Trophoblast cell (in vitro differentiated cells and primary cell): ENCODE measurements at regions not wholly inside any gene's neighbourhood (a gene's known extent, or its start where the extent isn't known, plus 50 kb on each side); places are given as distances from the start of the nearest gene placed in this dataset.

Experiments used
- DNase-seq, 2 donors: peaks; one replicate each; pipeline ENCODE4 v3.0.0-alpha.2; 2016
- H2AFZ ChIP-seq: 2 replicates; pipeline ENCODE4 v1.6.1; 2013; ENCODE audit warnings: low read length, moderate library complexity, mild to moderate bottlenecking; ENCODE audit not compliant: insufficient read depth, poor library complexity
- H2AK5ac ChIP-seq: 2 replicates; pipeline ENCODE4 v1.6.1; 2013; ENCODE audit warnings: mild to moderate bottlenecking, low read length
- H2BK120ac ChIP-seq: 2 replicates; pipeline ENCODE4 v1.6.1; 2013; ENCODE audit warnings: low read length, mild to moderate bottlenecking, moderate library complexity; ENCODE audit not compliant: insufficient read depth, poor library complexity
- H2BK12ac ChIP-seq: 2 replicates; pipeline ENCODE4 v1.6.1; 2013; ENCODE audit warnings: mild to moderate bottlenecking, low read length, moderate library complexity
- H2BK5ac ChIP-seq: 2 replicates; pipeline ENCODE4 v1.6.1; 2013; ENCODE audit warnings: low read length, low read depth, moderate library complexity, mild to moderate bottlenecking; ENCODE audit not compliant: poor library complexity
- H3K14ac ChIP-seq: 2 replicates; pipeline ENCODE4 v1.6.1; 2013; ENCODE audit warnings: mild to moderate bottlenecking, low read length
- H3K18ac ChIP-seq: 2 replicates; pipeline ENCODE4 v1.6.1; 2013; ENCODE audit warnings: mild to moderate bottlenecking, low read length
- H3K23ac ChIP-seq: 2 replicates; pipeline ENCODE4 v1.6.1; 2013; ENCODE audit warnings: low read length
- H3K27ac ChIP-seq: 2 replicates; pipeline ENCODE4 v1.5.1; 2013; ENCODE audit warnings: low read depth, mild to moderate bottlenecking, inconsistent platforms, low read length, moderate library complexity
- H3K27me3 ChIP-seq: 2 replicates; pipeline ENCODE4 v1.6.1; 2013; ENCODE audit warnings: inconsistent platforms, mild to moderate bottlenecking, low read length, moderate library complexity; ENCODE audit not compliant: insufficient read depth
- H3K36me3 ChIP-seq, 2 experiments: 1 replicate in 1 of 2; 2 replicates in 1 of 2; pipeline ENCODE4 v1.6.1; 2013; ENCODE audit warnings: low read length in 2 of 2, mild to moderate bottlenecking in 2 of 2, moderate library complexity in 1 of 2; ENCODE audit not compliant: insufficient read depth in 2 of 2, control insufficient read depth in 1 of 2
- H3K4ac ChIP-seq: 2 replicates; pipeline ENCODE4 v1.6.1; 2013; ENCODE audit warnings: low read depth, mild to moderate bottlenecking, low read length, moderate library complexity
- H3K4me1 ChIP-seq, 2 experiments: 1 replicate in 1 of 2; 2 replicates in 1 of 2; pipeline ENCODE4 v1.6.1; 2013; ENCODE audit warnings: low read length in 2 of 2, mild to moderate bottlenecking in 2 of 2, moderate library complexity in 1 of 2; ENCODE audit not compliant: insufficient read depth in 2 of 2, control insufficient read depth in 1 of 2
- H3K4me2 ChIP-seq: 2 replicates; pipeline ENCODE4 v1.6.1; 2013; ENCODE audit warnings: inconsistent platforms, mild to moderate bottlenecking, low read length, moderate library complexity
- H3K4me3 ChIP-seq: 2 replicates; pipeline ENCODE4 v1.5.1; 2013; ENCODE audit warnings: mild to moderate bottlenecking, low read depth, low read length, inconsistent platforms
- H3K79me1 ChIP-seq: one replicate; pipeline ENCODE4 v1.6.1; 2013; ENCODE audit warnings: low read length
- H3K79me2 ChIP-seq: 2 replicates; pipeline ENCODE4 v1.6.1; 2013; ENCODE audit warnings: low read length, mild to moderate bottlenecking; ENCODE audit not compliant: control insufficient read depth, insufficient read depth, poor library complexity
- H3K9ac ChIP-seq: 2 replicates; pipeline ENCODE4 v1.6.1; 2013; ENCODE audit warnings: mild to moderate bottlenecking, low read length
- H3K9me3 ChIP-seq: 2 replicates; pipeline ENCODE4 v1.6.1; 2013; ENCODE audit warnings: low read depth, mild to moderate bottlenecking, control low read depth, inconsistent platforms, low read length; ENCODE audit not compliant: insufficient read depth
- H4K12ac ChIP-seq: 2 replicates; pipeline ENCODE4 v1.6.1; 2013; ENCODE audit warnings: low read depth, mild to moderate bottlenecking, low read length, moderate library complexity
- H4K8ac ChIP-seq: 2 replicates; pipeline ENCODE4 v1.6.1; 2013; ENCODE audit warnings: low read depth, mild to moderate bottlenecking, low read length, moderate library complexity
- H4K91ac ChIP-seq: one replicate; pipeline ENCODE4 v1.6.1; 2013; ENCODE audit warnings: low read depth, mild to moderate bottlenecking, low read length, moderate library complexity
- WGBS: extraction: QIAGEN DNeasy Blood & Tissue Kit; methylation state at CpG from one replicate; pipeline ENCODE4 v1.1.7; 2013; ENCODE audit warnings: missing lambda C conversion rate; ENCODE audit not compliant: insufficient read length, insufficient coverage; ENCODE audit errors: extremely low coverage; 5-methylcytosine and 5-hydroxymethylcytosine counted together

DNA sequence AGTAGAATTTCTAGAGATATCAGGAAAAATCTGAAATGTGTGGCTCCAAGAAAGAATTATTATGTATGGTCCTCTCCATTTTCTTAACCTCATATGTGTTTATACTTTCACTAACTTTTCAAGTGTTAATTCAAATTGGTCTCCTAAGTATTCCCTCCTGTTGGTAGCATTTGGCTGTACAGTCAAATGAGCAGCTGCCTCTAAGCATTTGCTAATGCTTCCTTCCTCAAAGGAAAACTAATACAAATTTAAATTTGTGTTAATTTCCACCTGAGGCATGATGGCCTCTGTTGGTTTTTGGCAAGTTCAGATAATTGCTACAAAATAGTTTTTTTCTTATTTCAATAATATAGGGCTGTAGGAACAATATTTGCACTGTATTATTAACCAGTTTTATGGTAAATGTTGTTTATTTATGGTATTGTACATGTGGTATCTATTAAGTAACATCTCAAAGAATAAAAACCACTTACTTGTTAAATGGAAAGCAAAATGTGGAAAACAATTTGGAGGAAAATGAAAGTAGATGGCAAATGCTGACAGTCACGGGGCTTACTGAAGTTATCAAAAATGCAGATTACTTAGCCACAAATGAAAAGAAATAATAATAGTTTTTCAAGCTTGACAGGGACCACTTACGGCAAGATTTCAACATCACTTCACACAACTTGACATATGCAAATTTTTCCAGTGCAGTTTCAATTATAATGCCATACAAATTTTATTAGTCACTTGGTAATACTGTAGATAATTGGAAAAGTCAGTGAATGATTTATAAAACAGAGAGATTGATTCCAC, 299.3 kb upstream of the MEOX2 start:
- Histone ChIP-seq H2AFZ (no peak overlapping the region), H3K27ac (no peak overlapping the region), H4K12ac (no peak overlapping the region), H3K9ac (no peak overlapping the region), H3K14ac (no peak overlapping the region), H3K4me2 (no peak overlapping the region), H4K8ac (no peak overlapping the region), H2BK12ac (no peak overlapping the region), H3K27me3 (no peaks in the 10 kb centered on the region), H3K4me3 (no peak overlapping the region), H3K79me1 (no peaks in the 10 kb centered on the region), H2AK5ac (no peak overlapping the region), H3K4ac (no peak overlapping the region), H3K18ac (no peak overlapping the region), H2BK120ac (no peak overlapping the region), H3K4me1 (no peaks in the 10 kb centered on the region), H3K79me2 (no peaks in the 10 kb centered on the region), H3K23ac (no peak overlapping the region), H2BK5ac (no peak overlapping the region), H4K91ac (no peak overlapping the region), H3K36me3 (no peaks in the 10 kb centered on the region), H3K9me3 (no peaks in the 10 kb centered on the region)
- WGBS, result no CpG with 5 or more reads among the region's 2 CpGs
- DNase-seq, result no peak

GRCh38 chr7:15977663-15978062, 291.2 kb upstream of the MEOX2 start:
- Histone ChIP-seq H4K12ac (no peak overlapping the region), H4K91ac (no peak overlapping the region), H2BK12ac (no peak overlapping the region), H4K8ac (no peak overlapping the region), H3K79me1 (no peaks in the 10 kb centered on the region), H3K4ac (no peak overlapping the region), H3K27ac (no peak overlapping the region), H3K36me3 (no peaks in the 10 kb centered on the region), H3K9ac (no peak overlapping the region), H3K18ac (no peak overlapping the region), H2BK5ac (no peak overlapping the region), H3K4me3 (no peak overlapping the region), H3K9me3 (no peaks in the 10 kb centered on the region), H2AFZ (no peak overlapping the region), H3K27me3 (no peaks in the 10 kb centered on the region), H2AK5ac (no peak overlapping the region), H2BK120ac (no peak overlapping the region), H3K4me2 (no peak overlapping the region), H3K4me1 (no peaks in the 10 kb centered on the region), H3K14ac (no peak overlapping the region), H3K79me2 (no peaks in the 10 kb centered on the region), H3K23ac (no peak overlapping the region)
- DNase-seq, result no peak
- no CpG with 5 or more reads among the region's 3 CpGs for WGBS

DNA sequence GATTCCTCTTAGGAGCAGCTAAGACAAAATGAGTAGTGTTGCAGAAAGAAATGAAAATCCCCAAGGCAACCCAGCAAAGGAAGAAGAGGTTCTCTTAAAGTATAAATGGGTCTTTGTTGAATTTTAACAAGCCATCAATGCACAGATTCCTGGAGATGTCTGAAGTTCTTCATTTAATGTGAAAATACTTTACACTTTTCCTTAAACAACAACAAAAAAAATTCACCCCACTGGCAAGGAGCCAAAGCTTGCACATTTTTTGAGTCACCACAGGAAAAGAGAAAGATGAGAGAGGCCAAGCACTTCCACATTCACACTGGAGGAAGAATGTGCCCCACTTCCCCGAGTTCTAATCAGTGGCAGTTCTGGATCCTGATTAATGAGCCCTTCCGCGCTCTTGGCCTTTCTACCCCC, 286.4 kb upstream of the MEOX2 start:
- no peak overlapping the region for H3K4me2 ChIP-seq
- no peak overlapping the region for H2BK5ac ChIP-seq
- DNase-seq, result no peak
- no peak overlapping the region for H3K9ac ChIP-seq
- no peak overlapping the region for H3K23ac ChIP-seq
- H2BK120ac ChIP-seq, result no peak overlapping the region
- H2AFZ ChIP-seq, result no peak overlapping the region
- H3K36me3 ChIP-seq, result no peaks in the 10 kb centered on the region
- no peak overlapping the region for H3K4ac ChIP-seq
- no peak overlapping the region for H4K12ac ChIP-seq
- H3K79me1 ChIP-seq, result no peaks in the 10 kb centered on the region
- H3K18ac ChIP-seq, result no peak overlapping the region
- H3K14ac ChIP-seq, result no peak overlapping the region
- no peak overlapping the region for H4K91ac ChIP-seq
- H4K8ac ChIP-seq, result no peak overlapping the region
- no peaks in the 10 kb centered on the region for H3K9me3 ChIP-seq
- no peak overlapping the region for H3K4me3 ChIP-seq
- H3K27ac ChIP-seq, result no peak overlapping the region
- H2AK5ac ChIP-seq, result no peak overlapping the region
- no peaks in the 10 kb centered on the region for H3K27me3 ChIP-seq
- no peak overlapping the region for H2BK12ac ChIP-seq
- no peaks in the 10 kb centered on the region for H3K4me1 ChIP-seq
- WGBS, result no CpG with 5 or more reads among the region's 3 CpGs
- no peaks in the 10 kb centered on the region for H3K79me2 ChIP-seq

GRCh38 chr7:15967551-15967950, 281.1 kb upstream of the MEOX2 start:
- Histone ChIP-seq H2BK5ac (no peak overlapping the region), H4K91ac (no peak overlapping the region), H2BK12ac (no peak overlapping the region), H2BK120ac (no peak overlapping the region), H3K9ac (no peak overlapping the region), H2AK5ac (no peak overlapping the region), H3K14ac (no peak overlapping the region), H2AFZ (no peak overlapping the region), H3K23ac (no peak overlapping the region), H3K4me3 (no peak overlapping the region), H4K8ac (no peak overlapping the region), H3K79me2 (no peaks in the 10 kb centered on the region), H3K18ac (no peak overlapping the region), H3K9me3 (no peaks in the 10 kb centered on the region), H3K79me1 (no peaks in the 10 kb centered on the region), H3K4me1 (no peaks in the 10 kb centered on the region), H3K36me3 (no peaks in the 10 kb centered on the region), H3K27me3 (no peaks in the 10 kb centered on the region), H3K4me2 (no peak overlapping the region), H3K27ac (no peak overlapping the region), H3K4ac (no peak overlapping the region), H4K12ac (no peak overlapping the region)
- no peak for DNase-seq
- WGBS, result no CpG with 5 or more reads among the region's 3 CpGs
